ENCODE measurements at regions not wholly inside any gene's neighbourhood (a gene's known extent, or its start where the extent isn't known, plus 50 kb on each side); places are given as distances from the start of the nearest gene placed in this dataset.

DNA sequence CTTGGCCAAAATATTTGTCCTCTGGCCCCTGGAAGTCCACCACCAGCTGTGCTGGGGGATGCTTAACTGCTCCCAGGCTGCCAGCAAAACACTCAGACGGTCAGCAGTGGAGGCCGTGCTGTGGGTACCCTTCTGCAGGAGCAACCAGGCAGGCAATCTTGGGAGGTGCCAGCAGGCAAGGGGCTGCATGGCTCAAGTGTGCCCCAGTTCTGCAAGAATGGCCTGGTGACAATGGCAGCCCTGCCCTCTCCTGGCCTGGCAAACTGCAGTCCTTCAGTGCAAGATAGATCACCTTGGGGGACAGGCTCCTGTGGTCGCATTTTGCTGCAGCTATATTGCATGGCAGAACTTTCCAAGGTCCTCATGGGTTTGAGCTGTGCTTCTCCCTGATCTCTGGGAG, 728.3 kb downstream of the TMTC2 start:
- H3K4me3 ChIP-seq (ENCODE audit: low read depth, low read length): no peak overlapping the region
- no peak for DNase-seq (ENCODE audit: low read depth)
- no peaks in the 10 kb centered on the region for H3K36me3 ChIP-seq (ENCODE audit: control insufficient read depth, insufficient read depth, low read length)
- no peak for FAIRE-seq
- TF ChIP-seq, protein P1, sequence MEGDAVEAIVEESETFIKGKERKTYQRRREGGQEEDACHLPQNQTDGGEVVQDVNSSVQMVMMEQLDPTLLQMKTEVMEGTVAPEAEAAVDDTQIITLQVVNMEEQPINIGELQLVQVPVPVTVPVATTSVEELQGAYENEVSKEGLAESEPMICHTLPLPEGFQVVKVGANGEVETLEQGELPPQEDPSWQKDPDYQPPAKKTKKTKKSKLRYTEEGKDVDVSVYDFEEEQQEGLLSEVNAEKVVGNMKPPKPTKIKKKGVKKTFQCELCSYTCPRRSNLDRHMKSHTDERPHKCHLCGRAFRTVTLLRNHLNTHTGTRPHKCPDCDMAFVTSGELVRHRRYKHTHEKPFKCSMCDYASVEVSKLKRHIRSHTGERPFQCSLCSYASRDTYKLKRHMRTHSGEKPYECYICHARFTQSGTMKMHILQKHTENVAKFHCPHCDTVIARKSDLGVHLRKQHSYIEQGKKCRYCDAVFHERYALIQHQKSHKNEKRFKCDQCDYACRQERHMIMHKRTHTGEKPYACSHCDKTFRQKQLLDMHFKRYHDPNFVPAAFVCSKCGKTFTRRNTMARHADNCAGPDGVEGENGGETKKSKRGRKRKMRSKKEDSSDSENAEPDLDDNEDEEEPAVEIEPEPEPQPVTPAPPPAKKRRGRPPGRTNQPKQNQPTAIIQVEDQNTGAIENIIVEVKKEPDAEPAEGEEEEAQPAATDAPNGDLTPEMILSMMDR (IDR thresholded peaks at IDR 0.05; ENCODE audit: insufficient read depth, low read length, severe bottlenecking): no peak
- no peaks in the 10 kb centered on the region for H3K27me3 ChIP-seq (ENCODE audit: control insufficient read depth, insufficient read depth, low read length)

DNA sequence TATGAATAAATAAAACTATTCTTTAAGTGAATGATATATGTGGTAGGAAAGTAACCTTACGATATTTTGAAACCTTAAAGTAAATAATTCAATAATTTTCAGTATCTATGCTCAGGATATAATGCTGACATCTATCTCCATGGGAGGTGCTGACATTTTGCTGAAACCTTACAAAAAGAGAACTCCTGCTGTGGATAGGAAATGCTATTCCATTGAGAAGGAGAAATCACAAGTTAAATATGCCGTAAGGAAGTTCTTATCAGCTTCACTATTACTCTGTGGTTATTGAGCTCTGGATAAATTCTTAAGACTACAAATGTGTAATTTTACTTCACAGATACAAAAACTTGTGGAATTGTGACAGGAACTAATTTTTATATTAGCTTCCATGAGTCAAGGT, 722.1 kb downstream of the TMTC2 start:
- Histone ChIP-seq H3K36me3 (ENCODE audit: control insufficient read depth, insufficient read depth, low read length) (no peaks in the 10 kb centered on the region), H3K4me3 (ENCODE audit: low read depth, low read length) (no peak overlapping the region), H3K27me3 (ENCODE audit: control insufficient read depth, insufficient read depth, low read length) (no peaks in the 10 kb centered on the region)
- no peak for FAIRE-seq
- no peak for DNase-seq (ENCODE audit: low read depth)
- TF ChIP-seq, protein P1 (IDR thresholded peaks at IDR 0.05; ENCODE audit: insufficient read depth, low read length, severe bottlenecking): no peak

DNA sequence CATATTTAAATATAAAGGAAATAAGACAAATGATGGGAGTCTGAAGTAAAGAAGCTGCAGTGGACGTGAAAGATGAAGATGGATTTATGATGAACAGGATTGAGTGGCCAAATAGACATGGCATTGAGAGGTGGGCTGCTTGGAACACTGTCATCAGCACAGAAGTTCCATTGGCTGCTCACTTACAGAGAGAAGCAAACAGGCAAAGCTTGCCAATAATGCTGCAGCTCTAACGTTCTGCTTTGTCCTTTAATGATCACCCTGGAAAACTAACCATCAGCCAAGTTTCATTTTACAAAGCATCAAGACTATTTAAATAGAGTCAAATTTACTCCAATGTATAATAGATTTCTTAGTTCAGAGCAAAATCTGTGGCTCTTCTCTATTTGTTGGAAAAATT, 721.4 kb downstream of the TMTC2 start:
- DNase-seq (ENCODE audit: low read depth): no peak
- no peak for FAIRE-seq
- TF ChIP-seq, protein P1 (IDR thresholded peaks at IDR 0.05; ENCODE audit: insufficient read depth, low read length, severe bottlenecking): no peak
- no peaks in the 10 kb centered on the region for H3K36me3 ChIP-seq (ENCODE audit: control insufficient read depth, insufficient read depth, low read length)
- no peak overlapping the region for H3K4me3 ChIP-seq (ENCODE audit: low read depth, low read length)
- H3K27me3 ChIP-seq (ENCODE audit: control insufficient read depth, insufficient read depth, low read length): no peaks in the 10 kb centered on the region

DNA sequence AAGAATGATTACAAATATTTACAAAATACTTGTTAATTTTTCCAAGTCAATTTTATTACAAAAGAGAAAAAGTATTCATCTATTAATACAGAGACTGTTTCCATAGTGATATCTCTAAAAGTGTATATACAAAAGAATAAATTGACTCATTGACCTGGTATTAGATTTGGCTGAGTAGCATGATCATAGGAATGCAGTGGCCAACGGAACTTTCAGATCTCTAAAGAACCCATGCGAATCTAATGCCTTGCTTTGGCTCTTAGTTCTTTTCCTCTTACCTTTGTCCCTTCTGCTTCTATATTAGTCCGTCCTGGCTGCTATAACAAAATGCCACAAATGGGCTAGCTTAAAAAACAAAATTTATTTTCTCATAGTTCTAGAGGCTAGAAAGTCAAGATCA, 717.8 kb downstream of the TMTC2 start:
- FAIRE-seq: no peak
- Histone ChIP-seq H3K4me3 (ENCODE audit: low read depth, low read length) (no peak overlapping the region), H3K36me3 (ENCODE audit: control insufficient read depth, insufficient read depth, low read length) (no peaks in the 10 kb centered on the region), H3K27me3 (ENCODE audit: control insufficient read depth, insufficient read depth, low read length) (no peaks in the 10 kb centered on the region)
- TF ChIP-seq, protein P1 (IDR thresholded peaks at IDR 0.05; ENCODE audit: insufficient read depth, low read length, severe bottlenecking): no peak
- DNase-seq (ENCODE audit: low read depth): no peak

DNA sequence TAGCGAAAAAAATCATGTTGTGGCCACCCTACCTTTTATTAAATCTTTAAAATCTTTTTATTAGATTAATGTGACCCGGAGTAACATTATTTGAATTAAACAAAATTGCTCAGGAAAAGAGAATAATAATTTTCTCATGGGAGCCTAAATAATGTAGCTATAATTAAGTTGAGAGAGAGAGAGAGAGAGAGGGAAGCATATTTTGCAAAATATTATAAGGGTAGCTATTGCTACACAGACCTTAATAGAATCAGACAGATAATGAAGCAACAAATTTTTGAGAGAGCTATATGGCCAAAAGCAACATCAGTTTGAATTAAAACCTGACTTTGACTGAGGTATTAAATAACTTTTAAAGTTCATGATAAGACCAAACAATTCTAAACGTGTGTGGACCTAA, 703.5 kb downstream of the TMTC2 start:
- FAIRE-seq (no peak), DNase-seq (ENCODE audit: low read depth) (no peak)
- Histone ChIP-seq H3K27me3 (ENCODE audit: control insufficient read depth, insufficient read depth, low read length) (no peaks in the 10 kb centered on the region), H3K36me3 (ENCODE audit: control insufficient read depth, insufficient read depth, low read length) (no peaks in the 10 kb centered on the region), H3K4me3 (ENCODE audit: low read depth, low read length) (no peak overlapping the region)
- TF ChIP-seq, protein P1 (IDR thresholded peaks at IDR 0.05; ENCODE audit: insufficient read depth, low read length, severe bottlenecking): no peak

DNA sequence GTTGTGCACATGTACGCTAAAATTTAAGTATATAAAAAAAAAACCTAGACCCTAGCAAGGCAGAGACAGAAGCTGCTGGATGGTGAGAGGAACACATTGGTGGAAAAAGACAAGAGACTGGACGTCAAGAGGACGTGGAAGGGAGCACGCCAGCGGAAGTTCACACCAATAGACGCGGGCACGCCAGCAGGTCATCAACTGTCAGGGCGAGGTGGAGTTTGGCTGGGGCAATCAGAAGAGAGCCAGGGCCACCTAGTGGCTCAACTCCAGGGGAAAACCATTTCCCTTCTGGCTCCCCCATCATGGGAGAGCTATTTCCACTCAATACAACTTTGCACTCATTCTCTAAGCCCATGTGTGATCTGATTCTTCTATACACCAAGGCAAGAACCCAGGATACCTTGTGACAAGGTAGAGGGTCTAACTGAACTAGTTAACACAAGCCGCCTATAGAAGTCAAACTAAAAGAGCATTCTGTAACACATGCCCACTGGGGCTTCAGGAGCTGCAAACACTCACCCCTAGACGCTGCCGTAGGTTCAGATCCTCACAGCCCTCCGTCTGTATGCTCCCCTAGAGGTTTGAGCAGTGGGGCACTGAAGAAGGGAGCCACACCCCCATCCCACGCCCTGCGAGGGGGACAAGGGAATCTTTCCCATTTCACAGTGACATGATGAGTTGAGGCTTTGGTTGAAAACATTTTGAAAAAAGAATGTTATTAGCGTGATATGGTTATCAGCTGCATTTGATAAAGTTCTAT, 702.7 kb downstream of the TMTC2 start:
- H3K36me3 ChIP-seq (ENCODE audit: control insufficient read depth, insufficient read depth, low read length): no peaks in the 10 kb centered on the region
- no peaks in the 10 kb centered on the region for H3K27me3 ChIP-seq (ENCODE audit: control insufficient read depth, insufficient read depth, low read length)
- DNase-seq (ENCODE audit: low read depth) (no peak), FAIRE-seq (no peak)
- TF ChIP-seq, protein P1 (IDR thresholded peaks at IDR 0.05; ENCODE audit: insufficient read depth, low read length, severe bottlenecking): peak; percentile 42
- no peak overlapping the region for H3K4me3 ChIP-seq (ENCODE audit: low read depth, low read length)

Data from bronchial epithelial cell (primary cell).